ENCODE measurements at regions not wholly inside any gene's neighbourhood (a gene's known extent, or its start where the extent isn't known, plus 50 kb on each side); places are given as distances from the start of the nearest gene placed in this dataset.
A peak's percentile ranks its signal among the peaks of the same experiment; 100 is the strongest.

DNA sequence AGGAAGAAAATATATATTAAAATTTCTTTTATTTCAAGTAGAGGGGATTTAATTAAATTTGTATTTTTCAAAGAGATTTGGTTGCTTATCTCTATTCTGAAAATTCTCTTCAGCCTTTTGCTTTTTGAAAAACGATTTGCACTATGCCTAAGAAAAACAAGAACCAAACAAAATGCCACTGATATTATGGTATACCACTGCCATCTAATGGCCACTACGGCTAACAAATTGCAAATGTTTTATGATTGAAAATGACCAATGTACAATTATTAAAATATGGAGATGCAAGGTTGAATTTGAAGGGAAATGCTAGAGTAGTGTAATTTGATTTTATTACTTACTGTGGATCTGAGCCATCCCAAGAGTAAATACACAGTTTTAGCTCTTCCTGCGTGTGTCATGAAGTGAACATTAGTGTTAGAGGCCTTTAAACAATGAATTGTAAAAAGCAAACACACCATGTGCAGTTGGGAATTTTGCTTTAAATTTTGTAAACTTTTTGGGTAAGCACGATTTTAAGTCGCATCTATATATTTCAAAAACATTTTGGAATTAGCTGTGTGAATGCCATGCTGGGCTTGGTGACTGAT is 137.4 kb upstream of the USP25 start:
- TF ChIP-seq, protein P1, sequence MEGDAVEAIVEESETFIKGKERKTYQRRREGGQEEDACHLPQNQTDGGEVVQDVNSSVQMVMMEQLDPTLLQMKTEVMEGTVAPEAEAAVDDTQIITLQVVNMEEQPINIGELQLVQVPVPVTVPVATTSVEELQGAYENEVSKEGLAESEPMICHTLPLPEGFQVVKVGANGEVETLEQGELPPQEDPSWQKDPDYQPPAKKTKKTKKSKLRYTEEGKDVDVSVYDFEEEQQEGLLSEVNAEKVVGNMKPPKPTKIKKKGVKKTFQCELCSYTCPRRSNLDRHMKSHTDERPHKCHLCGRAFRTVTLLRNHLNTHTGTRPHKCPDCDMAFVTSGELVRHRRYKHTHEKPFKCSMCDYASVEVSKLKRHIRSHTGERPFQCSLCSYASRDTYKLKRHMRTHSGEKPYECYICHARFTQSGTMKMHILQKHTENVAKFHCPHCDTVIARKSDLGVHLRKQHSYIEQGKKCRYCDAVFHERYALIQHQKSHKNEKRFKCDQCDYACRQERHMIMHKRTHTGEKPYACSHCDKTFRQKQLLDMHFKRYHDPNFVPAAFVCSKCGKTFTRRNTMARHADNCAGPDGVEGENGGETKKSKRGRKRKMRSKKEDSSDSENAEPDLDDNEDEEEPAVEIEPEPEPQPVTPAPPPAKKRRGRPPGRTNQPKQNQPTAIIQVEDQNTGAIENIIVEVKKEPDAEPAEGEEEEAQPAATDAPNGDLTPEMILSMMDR (IDR thresholded peaks at IDR 0.05) = peak in 11 of 12 donors; percentile 28 to 68 (median 57)
- TF ChIP-seq POLR2A (IDR thresholded peaks at IDR 0.05) = no peak

Data from heart left ventricle (tissue), 13 donors.